GM12878 (cell line): ENCODE measurements at regions not wholly inside any gene's neighbourhood (a gene's known extent, or its start where the extent isn't known, plus 50 kb on each side); places are given as distances from the start of the nearest gene placed in this dataset.

Source experiments
- BHLHE40 ChIP-seq, 2 experiments: fragments of 450-650 bp in 1 of 2; IDR thresholded peaks; 2 replicates each; pipeline ENCODE4 v1.6.1; 2011 to 2017; ENCODE audit warnings: low read depth in 2 of 2, borderline replicate concordance in 1 of 2, improper control_type of control experiment in 1 of 2, low read length in 1 of 2, mild to moderate bottlenecking in 1 of 2
- CREB1 ChIP-seq: IDR thresholded peaks from 2 replicates; pipeline ENCODE4 v1.6.1; 2012; ENCODE audit warnings: low read depth, mild to moderate bottlenecking, inconsistent platforms
- EGR1 ChIP-seq, 2 experiments: IDR thresholded peaks; 1 replicate in 1 of 2; 2 replicates in 1 of 2; pipeline ENCODE4 v1.6.1; 2011 to 2012; ENCODE audit warnings: low read depth in 2 of 2, low read length in 2 of 2, borderline replicate concordance in 1 of 2, mild to moderate bottlenecking in 1 of 2, moderate library complexity in 1 of 2
- ESRRA ChIP-seq: IDR thresholded peaks from 2 replicates; pipeline ENCODE4 v1.6.1; 2012; ENCODE audit warnings: mild to moderate bottlenecking, low read length, improper control_type of control experiment
- HDGF ChIP-seq: fragments of 450-650 bp; IDR thresholded peaks from 2 replicates; pipeline ENCODE4 v1.6.1; 2016; ENCODE audit warnings: antibody characterized with exemption
- IKZF1 ChIP-seq: fragments of 450-650 bp; conservative IDR thresholded peaks from 2 replicates; pipeline ENCODE4 v1.6.1; 2017; ENCODE audit warnings: antibody characterized with exemption, mild to moderate bottlenecking
- NBN ChIP-seq: fragments of 450-650 bp; IDR thresholded peaks from 2 replicates; pipeline ENCODE4 v1.6.1; 2016
- POLR2A ChIP-seq: IDR thresholded peaks from 2 replicates; pipeline ENCODE4 v1.6.1; 2011; ENCODE audit warnings: low read depth, mild to moderate bottlenecking, low read length
- SIN3A ChIP-seq: IDR thresholded peaks from 2 replicates; pipeline ENCODE4 v1.6.1; 2012; ENCODE audit warnings: low read depth, low read length, improper control_type of control experiment
- TF ChIP-seq, protein P1 (sequence below), 3 experiments: IDR thresholded peaks in 2 of 3; conservative IDR thresholded peaks in 1 of 3; 2 replicates each; pipeline ENCODE4 v1.5.1; 2011; ENCODE audit warnings: low read depth in 3 of 3, low read length in 3 of 3, mild to moderate bottlenecking in 3 of 3, control low read depth in 2 of 3, moderate library complexity in 2 of 3, inconsistent platforms in 1 of 3, mixed read lengths in 1 of 3; ENCODE audit not compliant: control insufficient read depth in 2 of 3, insufficient read depth in 1 of 3; ENCODE audit errors: extremely low read depth in 1 of 3
- TF ChIP-seq, protein P2 (sequence below): fragments of 450-650 bp; IDR thresholded peaks from 2 replicates; pipeline ENCODE4 v1.6.1; 2018; ENCODE audit warnings: borderline replicate concordance, mild to moderate bottlenecking; ENCODE audit not compliant: partially characterized antibody
- TF ChIP-seq, protein P3 (sequence below): fragments of 450-650 bp; IDR thresholded peaks from 2 replicates; pipeline ENCODE4 v1.6.1; 2014; ENCODE audit warnings: mild to moderate bottlenecking
- TF ChIP-seq, protein P4 (sequence below): fragments of 450-650 bp; IDR thresholded peaks from 2 replicates; pipeline ENCODE4 v1.6.1; 2016; ENCODE audit warnings: mild to moderate bottlenecking

DNA sequence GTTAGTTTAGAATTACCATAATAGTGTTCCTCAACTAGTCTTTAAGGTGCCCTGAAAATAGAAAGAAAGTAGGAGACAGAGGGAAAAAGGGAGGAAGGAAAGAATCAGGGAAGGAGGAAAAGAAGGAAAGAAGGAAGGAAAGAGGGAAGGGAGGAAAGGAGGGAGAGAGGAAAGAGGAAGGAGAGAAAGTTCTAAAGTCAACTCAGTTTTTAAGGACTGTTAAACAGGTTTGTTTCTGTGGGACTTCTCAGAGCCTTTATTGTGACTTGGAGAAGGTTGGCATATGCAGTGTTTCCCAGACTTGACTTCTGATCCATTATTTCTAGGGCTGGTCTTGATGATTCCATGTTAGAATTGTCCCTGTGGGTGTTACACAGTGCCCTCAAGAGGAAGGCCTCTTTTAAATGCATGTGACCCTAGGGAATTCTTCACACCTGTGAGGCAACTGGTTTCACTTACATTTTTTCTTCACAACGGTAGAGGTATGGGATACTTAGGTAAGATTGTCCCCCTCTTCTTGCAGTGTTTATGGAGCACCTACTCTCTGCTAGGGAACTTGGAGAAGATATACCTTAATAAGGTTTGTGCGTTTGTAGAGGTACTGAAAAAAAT is 132.7 kb upstream of the GMDS start:
- TF ChIP-seq SIN3A: no peak
- TF ChIP-seq HDGF: no peak
- TF ChIP-seq, protein P1, sequence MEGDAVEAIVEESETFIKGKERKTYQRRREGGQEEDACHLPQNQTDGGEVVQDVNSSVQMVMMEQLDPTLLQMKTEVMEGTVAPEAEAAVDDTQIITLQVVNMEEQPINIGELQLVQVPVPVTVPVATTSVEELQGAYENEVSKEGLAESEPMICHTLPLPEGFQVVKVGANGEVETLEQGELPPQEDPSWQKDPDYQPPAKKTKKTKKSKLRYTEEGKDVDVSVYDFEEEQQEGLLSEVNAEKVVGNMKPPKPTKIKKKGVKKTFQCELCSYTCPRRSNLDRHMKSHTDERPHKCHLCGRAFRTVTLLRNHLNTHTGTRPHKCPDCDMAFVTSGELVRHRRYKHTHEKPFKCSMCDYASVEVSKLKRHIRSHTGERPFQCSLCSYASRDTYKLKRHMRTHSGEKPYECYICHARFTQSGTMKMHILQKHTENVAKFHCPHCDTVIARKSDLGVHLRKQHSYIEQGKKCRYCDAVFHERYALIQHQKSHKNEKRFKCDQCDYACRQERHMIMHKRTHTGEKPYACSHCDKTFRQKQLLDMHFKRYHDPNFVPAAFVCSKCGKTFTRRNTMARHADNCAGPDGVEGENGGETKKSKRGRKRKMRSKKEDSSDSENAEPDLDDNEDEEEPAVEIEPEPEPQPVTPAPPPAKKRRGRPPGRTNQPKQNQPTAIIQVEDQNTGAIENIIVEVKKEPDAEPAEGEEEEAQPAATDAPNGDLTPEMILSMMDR (IDR thresholded peaks at IDR 0.05 in 2 of 3, conservative IDR thresholded peaks at IDR 0.05 in 1 of 3; ENCODE audit: control insufficient read depth in 2 of 3, extremely low read depth in 1 of 3, insufficient read depth in 1 of 3, low read depth in 3 of 3, low read length in 3 of 3): no peak
- no peak for TF ChIP-seq ESRRA
- no peak for TF ChIP-seq POLR2A
- TF ChIP-seq EGR1 (IDR thresholded peaks at IDR 0.05; ENCODE audit: borderline replicate concordance in 1 of 2, low read depth in 2 of 2, low read length in 2 of 2): no peak
- no peak for TF ChIP-seq BHLHE40 (IDR thresholded peaks at IDR 0.05; ENCODE audit: borderline replicate concordance in 1 of 2, low read depth in 2 of 2, low read length in 1 of 2)
- TF ChIP-seq, protein P2, sequence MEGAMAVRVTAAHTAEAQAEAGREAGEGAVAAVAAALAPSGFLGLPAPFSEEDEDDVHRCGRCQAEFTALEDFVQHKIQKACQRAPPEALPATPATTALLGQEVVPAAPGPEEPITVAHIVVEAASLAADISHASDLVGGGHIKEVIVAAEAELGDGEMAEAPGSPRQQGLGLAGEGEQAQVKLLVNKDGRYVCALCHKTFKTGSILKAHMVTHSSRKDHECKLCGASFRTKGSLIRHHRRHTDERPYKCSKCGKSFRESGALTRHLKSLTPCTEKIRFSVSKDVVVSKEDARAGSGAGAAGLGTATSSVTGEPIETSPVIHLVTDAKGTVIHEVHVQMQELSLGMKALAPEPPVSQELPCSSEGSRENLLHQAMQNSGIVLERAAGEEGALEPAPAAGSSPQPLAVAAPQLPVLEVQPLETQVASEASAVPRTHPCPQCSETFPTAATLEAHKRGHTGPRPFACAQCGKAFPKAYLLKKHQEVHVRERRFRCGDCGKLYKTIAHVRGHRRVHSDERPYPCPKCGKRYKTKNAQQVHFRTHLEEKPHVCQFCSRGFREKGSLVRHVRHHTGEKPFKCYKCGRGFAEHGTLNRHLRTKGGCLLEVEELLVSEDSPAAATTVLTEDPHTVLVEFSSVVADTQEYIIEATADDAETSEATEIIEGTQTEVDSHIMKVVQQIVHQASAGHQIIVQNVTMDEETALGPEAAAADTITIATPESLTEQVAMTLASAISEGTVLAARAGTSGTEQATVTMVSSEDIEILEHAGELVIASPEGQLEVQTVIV: no peak
- TF ChIP-seq, protein P3, sequence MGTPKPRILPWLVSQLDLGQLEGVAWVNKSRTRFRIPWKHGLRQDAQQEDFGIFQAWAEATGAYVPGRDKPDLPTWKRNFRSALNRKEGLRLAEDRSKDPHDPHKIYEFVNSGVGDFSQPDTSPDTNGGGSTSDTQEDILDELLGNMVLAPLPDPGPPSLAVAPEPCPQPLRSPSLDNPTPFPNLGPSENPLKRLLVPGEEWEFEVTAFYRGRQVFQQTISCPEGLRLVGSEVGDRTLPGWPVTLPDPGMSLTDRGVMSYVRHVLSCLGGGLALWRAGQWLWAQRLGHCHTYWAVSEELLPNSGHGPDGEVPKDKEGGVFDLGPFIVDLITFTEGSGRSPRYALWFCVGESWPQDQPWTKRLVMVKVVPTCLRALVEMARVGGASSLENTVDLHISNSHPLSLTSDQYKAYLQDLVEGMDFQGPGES: no peak
- TF ChIP-seq IKZF1: no peak
- TF ChIP-seq NBN: no peak
- TF ChIP-seq CREB1: no peak
- TF ChIP-seq, protein P4, sequence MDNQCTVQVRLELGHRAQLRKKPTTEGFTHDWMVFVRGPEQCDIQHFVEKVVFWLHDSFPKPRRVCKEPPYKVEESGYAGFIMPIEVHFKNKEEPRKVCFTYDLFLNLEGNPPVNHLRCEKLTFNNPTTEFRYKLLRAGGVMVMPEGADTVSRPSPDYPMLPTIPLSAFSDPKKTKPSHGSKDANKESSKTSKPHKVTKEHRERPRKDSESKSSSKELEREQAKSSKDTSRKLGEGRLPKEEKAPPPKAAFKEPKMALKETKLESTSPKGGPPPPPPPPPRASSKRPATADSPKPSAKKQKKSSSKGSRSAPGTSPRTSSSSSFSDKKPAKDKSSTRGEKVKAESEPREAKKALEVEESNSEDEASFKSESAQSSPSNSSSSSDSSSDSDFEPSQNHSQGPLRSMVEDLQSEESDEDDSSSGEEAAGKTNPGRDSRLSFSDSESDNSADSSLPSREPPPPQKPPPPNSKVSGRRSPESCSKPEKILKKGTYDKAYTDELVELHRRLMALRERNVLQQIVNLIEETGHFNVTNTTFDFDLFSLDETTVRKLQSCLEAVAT: no peak
